ENCODE measurements at regions not wholly inside any gene's neighbourhood (a gene's known extent, or its start where the extent isn't known, plus 50 kb on each side); places are given as distances from the start of the nearest gene placed in this dataset.

GRCh38 chr6:147867433-147868226, 359.1 kb downstream of the SAMD5 start:
- no peak for TF ChIP-seq CTCF (IDR thresholded peaks at IDR 0.05)

GRCh38 chr6:147868427-147869190, 360.1 kb downstream of the SAMD5 start:
- H3K27ac ChIP-seq: no peak overlapping the region
- TF ChIP-seq CTCF (IDR thresholded peaks at IDR 0.05): no peak
- no peaks in the 10 kb centered on the region for H3K36me3 ChIP-seq

More at GRCh38 chr6:147867433-147868226, 359.1 kb downstream of the SAMD5 start:
- Histone ChIP-seq H3K27ac (no peak overlapping the region), H3K27me3 (no peaks in the 10 kb centered on the region), H3K36me3 (no peaks in the 10 kb centered on the region), H3K4me1 (ENCODE audit: control insufficient read depth in 1 of 2, insufficient read depth in 1 of 2, low read depth in 1 of 2, low read length in 1 of 2) (no peaks in the 10 kb centered on the region), H3K4me3 (ENCODE audit: low read depth in 1 of 2, low read length in 1 of 2) (no peak overlapping the region), H3K9me3 (no peaks in the 10 kb centered on the region)

GRCh38 chr6:147869201-147869600, 360.7 kb downstream of the SAMD5 start:
- Histone ChIP-seq H3K9me3 (no peaks in the 10 kb centered on the region), H3K4me1 (ENCODE audit: control insufficient read depth in 1 of 2, insufficient read depth in 1 of 2, low read depth in 1 of 2, low read length in 1 of 2) (no peaks in the 10 kb centered on the region), H3K36me3 (no peaks in the 10 kb centered on the region), H3K4me3 (ENCODE audit: low read depth in 1 of 2, low read length in 1 of 2) (no peak overlapping the region), H3K27me3 (no peaks in the 10 kb centered on the region), H3K27ac (no peak overlapping the region)
- no peak for TF ChIP-seq CTCF (IDR thresholded peaks at IDR 0.05)

More at GRCh38 chr6:147868427-147869190, 360.1 kb downstream of the SAMD5 start:
- Histone ChIP-seq H3K27me3 (no peaks in the 10 kb centered on the region), H3K4me1 (ENCODE audit: control insufficient read depth in 1 of 2, insufficient read depth in 1 of 2, low read depth in 1 of 2, low read length in 1 of 2) (no peaks in the 10 kb centered on the region), H3K9me3 (no peaks in the 10 kb centered on the region), H3K4me3 (ENCODE audit: low read depth in 1 of 2, low read length in 1 of 2) (no peak overlapping the region)

- TF ChIP-seq CTCF (IDR thresholded peaks at IDR 0.05): no peak
- Histone ChIP-seq H3K27ac (no peak overlapping the region), H3K9me3 (no peaks in the 10 kb centered on the region), H3K36me3 (no peaks in the 10 kb centered on the region), H3K4me3 (ENCODE audit: low read depth in 1 of 2, low read length in 1 of 2) (no peak overlapping the region), H3K4me1 (ENCODE audit: control insufficient read depth in 1 of 2, insufficient read depth in 1 of 2, low read depth in 1 of 2, low read length in 1 of 2) (no peaks in the 10 kb centered on the region), H3K27me3 (no peaks in the 10 kb centered on the region)
These were observed 361.4 kb downstream of the SAMD5 start for GRCh38 chr6:147869869-147870268.

GRCh38 chr6:147870506-147871110, 362.1 kb downstream of the SAMD5 start:
- H3K27me3 ChIP-seq: no peaks in the 10 kb centered on the region
- H3K27ac ChIP-seq: no peak overlapping the region
- H3K9me3 ChIP-seq: no peaks in the 10 kb centered on the region
- H3K4me1 ChIP-seq (ENCODE audit: control insufficient read depth in 1 of 2, insufficient read depth in 1 of 2, low read depth in 1 of 2, low read length in 1 of 2): no peaks in the 10 kb centered on the region
- H3K4me3 ChIP-seq (ENCODE audit: low read depth in 1 of 2, low read length in 1 of 2): no peak overlapping the region
- H3K36me3 ChIP-seq: no peaks in the 10 kb centered on the region
- no peak for TF ChIP-seq CTCF (IDR thresholded peaks at IDR 0.05)

Measured in neutrophil (primary cell).